ENCODE measurements at regions not wholly inside any gene's neighbourhood (a gene's known extent, or its start where the extent isn't known, plus 50 kb on each side); places are given as distances from the start of the nearest gene placed in this dataset.

GRCh38 chr4:163588532-163588931, 94.0 kb downstream of the TMA16 start:
- TF ChIP-seq CTCF (IDR thresholded peaks at IDR 0.05) (no peak), POLR2A (IDR thresholded peaks at IDR 0.05) (no peak)
